ENCODE measurements at regions not wholly inside any gene's neighbourhood (a gene's known extent, or its start where the extent isn't known, plus 50 kb on each side); places are given as distances from the start of the nearest gene placed in this dataset.

DNA sequence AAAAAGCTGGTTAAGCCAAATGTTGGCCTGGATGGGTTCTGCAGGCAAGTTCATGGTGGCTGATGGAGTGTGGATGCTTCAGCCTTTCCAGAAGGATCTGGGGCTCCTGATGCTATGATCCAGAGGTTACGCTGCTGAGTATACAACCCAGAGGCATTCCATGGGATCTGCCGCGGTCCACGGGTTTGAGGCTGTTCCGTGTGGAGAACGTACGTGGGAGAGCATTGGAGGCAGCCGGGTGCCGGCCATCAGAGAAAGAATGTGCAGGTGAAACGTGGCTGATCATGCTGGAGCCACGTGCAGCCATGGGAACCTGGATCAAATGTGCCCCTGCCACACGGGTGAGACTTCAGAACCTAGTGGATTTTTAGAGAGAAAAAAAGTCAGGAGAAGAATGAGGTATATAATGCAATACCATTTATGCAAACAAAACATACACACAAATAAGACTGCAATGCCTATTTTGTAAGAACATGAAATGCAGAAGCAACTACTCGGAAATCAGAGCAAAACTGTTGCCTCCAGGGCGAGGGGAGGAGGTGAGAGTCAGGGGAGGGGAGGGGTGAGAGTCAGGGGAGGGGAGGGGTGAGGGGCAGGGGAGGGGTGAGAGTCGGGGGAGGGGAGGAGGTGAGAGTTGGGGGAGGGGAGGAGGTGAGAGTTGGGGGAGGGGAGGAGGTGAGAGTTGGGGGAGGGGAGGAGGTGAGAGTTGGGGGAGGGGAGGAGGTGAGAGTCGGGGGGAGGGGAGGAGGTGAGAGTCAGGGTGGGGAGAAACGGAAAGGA, 116.5 kb upstream of the C1orf174 start:
- no peak for DNase-seq (ENCODE audit: low spot score)

DNA sequence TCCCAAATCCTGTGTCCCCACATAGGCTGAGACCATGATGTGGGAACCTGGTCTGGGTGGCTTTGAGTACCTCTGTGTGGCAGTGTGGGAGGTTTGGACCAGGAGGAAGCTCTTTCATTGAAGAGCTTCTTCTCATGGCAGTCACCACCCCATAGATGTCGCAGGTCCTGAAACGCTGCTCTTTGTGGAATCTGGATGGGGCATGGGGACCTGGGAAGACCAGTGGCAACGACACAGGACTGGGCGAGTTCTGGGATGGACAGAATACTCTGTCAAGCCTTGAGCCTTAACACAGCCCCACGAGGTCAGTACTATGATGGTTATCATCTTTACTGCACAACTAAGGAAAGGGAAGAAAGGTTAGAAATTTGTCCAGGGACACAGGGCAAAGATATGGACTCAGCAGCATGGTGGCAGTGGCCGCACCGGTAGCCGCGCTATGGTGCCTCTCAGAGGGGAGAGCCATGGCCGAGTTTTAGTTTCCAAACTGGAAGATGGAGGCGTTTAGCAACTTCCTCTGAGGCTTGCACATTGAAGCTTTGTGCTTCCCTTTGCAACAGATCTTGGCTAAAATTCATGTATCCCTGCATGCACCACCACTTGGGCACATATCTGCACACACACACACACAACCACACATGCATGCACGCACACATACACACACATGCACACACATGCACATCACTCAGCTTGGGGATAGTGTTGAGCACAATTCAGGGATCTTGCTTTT, 117.7 kb upstream of the C1orf174 start:
- DNase-seq (ENCODE audit: low spot score), result no peak

DNA sequence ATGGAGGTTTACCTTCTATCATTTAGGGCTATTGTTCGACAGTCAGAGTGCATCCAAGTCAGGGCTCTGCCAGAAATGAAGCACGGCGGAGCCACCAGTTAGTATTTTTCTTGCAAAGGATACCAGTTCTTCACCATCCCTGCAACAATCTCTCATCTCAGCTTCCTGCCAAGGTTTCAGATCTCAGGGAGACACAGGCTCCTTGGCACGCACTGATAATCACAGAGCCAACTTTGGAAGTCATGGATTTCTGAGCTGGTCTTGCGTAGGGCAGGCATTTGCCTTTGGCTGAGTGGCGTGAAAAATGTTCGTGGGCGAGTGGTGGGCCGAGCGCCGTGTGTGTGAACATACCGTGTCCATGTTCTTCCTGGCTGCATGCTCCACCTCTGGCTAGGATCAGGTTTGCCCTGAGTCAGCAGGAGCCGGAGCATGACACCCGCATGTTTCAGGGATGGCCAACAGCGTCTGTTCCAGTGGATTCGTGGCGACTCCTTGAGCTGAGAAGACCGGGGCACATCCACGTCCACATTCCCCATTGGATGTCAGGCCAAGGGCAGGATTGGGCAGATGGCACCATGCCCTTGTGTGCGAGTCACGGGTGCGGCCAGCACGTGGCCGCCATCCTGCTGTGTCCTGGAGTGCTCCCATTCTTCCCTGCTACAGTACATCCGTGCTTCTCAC, 118.5 kb upstream of the C1orf174 start:
- DNase-seq (ENCODE audit: low spot score), result no peak

DNA sequence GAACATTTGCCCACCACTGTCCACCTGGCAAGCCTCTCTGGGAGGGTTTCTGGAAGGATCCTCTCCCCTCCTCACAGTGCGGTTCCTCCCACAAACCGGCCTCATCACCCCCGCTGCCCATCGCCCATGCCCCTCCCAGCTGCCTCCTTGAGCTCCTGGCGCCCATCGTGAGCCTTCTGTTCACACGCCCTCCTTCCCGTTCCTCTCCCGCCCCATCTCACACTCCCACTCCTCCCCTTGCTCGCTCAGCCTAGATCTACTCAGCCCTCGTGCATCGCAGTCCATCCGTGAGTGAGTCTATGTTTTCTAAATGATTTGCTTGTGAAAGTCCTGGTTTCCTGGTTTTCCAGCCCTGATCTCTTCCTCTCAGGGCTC, 119.1 kb upstream of the C1orf174 start:
- DNase-seq (ENCODE audit: low spot score), result no peak

DNA sequence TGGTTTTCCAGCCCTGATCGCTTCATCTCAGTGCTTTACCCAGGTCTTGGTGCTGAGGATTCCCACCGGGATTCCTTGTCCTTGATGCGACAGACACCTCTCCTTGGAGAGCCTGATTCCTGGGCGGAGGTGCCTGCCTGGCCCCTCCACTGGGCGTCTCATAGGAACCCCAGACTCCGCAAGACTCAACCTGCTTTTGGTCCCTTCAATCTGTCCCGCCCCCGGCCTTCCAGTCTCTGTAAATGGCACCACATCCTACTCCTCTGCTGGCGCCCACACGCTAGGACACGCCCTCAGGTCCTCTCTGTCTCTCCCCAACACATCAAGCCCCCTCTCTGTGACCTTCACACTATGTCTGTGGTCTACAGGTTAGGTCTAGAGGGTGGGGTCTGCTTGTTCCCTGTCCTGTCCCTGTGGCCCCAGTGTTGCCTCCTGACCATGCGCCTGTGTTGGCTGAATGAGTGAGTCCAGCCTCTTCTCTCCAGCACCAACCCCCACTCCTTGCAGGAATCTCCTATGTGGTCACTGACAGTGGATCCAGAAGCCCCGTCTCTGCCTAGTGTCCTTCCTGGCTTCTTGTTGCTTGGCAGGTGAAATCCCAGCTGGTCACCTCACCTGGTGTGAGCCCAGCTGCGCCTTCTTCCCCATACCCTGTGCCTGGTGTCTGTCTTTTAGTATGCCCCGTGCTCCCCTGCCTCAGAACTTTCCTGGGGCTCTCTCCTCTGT, 119.7 kb upstream of the C1orf174 start:
- no peak for DNase-seq (ENCODE audit: low spot score)

DNA sequence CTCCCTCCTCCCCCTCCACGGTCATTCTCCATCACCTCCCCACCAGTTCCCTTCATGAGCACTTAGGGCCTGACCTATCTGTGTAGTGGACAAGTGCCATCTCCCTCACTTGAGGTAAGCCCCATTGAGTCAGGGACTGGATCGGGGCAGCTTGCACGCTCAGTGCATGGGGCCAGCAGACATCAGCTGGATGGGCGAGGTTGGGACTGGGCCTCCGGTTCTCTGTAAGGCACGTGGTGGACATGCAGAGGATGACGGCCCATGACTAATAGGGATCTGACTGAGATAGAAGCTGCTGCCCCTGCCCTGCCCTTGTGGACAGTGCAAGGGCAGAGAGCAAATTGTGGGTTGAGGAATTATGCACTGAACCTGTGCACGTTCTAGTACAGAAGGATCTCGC, 120.4 kb upstream of the C1orf174 start:
- no peak for DNase-seq (ENCODE audit: low spot score)

DNA sequence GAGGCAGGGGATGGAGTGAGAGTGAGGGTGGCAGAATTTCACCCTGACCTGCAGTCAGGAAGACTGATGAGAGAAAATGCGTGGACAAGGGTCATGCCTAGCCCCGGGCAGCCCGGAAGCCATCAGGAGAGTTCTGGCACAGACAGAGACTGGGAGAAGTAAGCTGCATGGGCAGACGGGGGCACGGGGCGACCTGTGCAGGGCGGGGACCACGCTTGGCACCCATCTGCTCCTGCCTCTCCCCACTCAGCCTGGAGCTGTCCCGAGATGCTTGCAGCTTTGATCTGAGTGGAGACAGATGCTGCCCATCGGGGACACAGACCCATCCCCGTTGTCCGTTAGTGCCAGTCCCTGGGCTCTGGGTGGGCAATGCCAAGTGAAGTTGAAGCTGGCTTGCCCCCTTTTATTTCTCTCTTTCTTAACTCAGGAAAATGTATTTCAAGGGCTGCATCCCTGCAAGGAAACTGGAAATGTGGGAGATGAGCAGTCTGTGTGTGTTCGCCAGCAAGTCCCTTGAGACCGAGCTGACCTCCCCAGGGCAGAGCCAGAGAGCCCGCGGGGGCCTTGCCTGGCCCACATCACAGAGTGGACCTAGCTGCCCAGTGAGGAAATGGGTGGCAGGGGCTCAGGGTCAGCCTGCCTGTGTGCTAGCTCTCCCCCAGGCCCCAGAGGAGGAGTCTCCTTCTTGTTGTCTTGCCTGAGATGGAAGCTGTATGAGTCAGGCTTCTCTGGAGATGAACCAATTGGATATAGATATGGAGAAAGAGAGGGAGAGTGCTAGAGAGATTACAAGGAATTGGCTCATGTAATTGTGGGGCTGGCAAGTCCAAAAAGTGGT, 121.3 kb upstream of the C1orf174 start:
- DNase-seq (ENCODE audit: low spot score), result no peak

DNA sequence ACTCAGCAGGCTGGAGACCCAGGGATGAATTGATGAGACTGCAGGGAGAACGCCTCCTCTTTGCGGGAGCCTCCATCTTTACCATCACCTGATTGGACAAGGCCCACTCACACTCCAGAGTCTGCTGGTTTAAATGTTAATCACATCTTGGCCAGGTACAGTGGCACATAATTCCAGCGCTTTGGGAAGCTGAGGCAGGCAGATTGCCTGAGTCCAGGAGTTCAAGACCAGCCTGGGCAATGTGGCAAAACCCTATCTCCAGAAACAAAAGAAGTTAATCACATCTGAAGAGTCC, 121.8 kb upstream of the C1orf174 start:
- no peak for DNase-seq (ENCODE audit: low spot score)

DNA sequence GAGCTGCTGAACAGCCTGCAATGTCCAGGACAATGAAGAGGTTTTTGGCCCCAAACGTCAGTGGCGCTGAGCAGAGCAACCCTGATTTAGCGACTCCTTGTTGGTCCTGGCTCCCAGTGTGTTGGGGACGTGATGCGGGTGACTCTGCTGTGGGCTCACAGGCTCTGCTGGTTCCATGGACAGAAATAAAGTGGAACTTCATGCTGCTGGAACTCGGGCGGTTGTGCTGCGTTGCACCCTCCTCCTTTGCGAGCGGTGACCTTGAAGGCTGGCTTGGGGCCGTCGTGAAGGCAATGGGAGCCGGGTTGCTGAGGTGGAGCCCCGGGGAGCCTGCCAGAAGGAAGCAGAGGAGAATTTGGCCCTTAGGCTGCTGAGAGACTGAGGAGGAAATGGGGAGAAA, 122.6 kb upstream of the C1orf174 start:
- no peak for DNase-seq (ENCODE audit: low spot score)

DNA sequence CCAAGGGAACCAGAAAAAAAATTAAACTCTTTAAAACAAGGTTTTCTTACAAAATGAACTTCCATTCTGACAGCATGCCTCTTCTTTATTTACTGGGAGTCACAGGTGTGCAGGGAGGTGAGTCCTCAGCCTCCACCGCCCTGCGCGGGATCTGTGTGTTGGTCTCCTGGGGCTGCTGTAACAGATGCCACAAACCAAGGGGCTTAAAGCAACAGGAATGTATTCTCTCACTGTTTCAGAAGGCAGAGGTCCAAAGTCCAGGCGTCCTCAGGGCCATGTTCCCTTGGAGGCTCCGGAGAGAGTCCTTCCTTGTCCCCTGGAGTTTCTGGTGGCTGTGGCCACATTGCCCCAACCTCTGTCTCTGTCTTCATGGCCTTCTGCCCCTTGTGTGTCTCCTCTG, 123.6 kb upstream of the C1orf174 start:
- DNase-seq (ENCODE audit: low spot score), result no peak

DNA sequence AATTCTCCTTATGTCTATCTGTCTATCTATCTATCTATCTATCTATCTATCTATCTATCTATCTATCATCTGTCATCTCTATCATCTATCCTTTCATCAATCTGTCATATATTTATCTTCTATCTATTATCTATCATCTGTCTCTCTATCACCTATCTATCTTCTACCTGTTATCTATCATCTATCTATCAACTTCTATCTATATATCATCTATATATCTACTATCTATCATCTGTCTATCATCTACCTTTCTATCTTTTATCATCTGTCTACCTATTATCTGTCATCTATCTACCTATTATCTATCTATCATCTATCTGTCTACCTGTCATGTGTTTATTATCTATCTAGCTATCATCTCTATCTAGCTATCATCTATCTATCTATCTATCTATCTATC, 124.7 kb upstream of the C1orf174 start:
- DNase-seq (ENCODE audit: low spot score), result no peak

DNA sequence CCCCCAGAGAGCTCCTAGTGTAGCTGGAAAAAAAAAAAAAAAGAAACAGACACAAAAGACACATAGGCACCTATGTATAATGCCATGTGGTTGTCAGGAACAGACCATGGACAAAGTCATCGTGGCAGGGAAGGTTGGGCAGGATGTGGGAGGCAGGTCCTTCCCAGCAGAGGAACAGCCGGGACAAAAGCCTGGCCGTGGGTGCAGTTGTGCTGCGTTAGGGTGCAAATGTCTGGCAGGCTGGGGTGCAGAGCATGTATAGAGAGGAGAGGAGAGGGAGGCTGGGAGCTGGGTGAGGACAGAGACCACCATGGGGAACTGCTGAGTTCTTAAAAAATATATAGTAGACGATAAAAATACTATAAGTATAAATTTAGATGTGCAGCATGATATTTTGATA, 125.7 kb upstream of the C1orf174 start:
- DNase-seq (ENCODE audit: low spot score), result no peak

DNA sequence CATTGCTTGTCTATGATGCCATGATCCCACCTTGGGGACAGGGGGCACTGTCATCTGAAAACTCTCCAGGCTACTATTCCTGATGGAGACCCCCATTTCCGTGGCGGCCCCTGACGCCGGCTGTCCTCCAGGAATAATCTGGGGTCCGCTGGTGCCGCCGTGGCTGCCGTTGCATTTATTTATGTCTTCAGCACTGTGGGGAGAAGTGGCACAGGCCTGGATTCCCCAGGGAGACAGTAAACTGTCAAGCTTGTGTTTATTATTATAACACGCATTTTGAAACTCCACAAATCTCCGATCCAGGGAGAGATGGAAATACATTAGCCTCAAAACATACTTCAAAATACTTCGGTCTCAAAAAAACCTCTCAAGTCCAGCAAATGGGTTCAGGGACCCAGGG, 126.9 kb upstream of the C1orf174 start:
- DNase-seq (ENCODE audit: low spot score), result no peak

DNA sequence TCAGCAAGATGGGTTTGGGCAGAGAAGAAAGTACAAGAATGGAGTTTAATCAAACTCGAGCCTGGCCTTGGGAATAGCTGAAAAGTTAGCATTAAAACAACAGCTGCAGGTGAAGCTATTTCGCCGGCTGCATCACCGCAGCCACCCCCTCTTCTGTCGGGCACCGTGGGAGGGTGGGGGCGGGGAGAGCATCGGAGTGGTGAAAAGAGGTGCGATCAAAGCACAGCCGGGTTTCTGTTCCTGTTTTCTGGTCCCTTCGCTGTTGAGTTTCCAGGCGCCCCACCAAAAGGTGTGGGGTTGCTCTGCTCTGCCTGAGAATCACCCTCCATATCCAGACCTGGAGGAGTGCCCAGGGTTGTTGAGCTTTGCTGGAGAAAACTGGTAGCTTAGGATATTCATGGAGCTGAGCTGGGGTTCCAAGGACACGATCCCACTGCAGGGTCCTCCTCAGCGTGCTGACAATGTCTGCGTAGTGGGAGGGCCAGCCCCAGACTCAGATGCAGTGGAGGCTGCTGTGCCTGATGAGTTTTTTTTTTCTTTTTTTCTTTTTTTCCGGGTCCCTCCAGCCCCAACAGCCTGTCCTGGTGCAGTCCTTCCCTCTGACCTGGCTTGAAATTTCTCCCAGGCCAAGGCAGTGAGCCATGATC, 127.5 kb upstream of the C1orf174 start:
- no peak for DNase-seq (ENCODE audit: low spot score)

DNA sequence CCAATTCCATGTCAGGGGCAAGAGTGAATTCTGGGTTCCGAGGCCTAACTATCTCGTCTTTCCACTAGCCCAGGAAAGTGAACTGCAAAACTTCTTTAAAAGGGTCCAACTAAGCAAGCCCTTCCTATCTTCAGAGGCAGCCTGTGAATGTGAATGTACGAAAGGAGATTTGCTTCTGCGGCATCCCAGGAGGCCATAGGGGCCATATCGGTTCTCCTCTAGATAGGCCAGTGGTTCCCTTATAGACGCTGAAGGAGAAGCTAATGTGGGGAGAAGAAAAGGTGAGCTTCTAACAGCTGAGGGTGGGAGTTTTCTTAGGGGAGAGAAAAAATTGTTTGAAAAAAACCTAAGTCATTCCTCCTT, 128.0 kb upstream of the C1orf174 start:
- no peak for DNase-seq (ENCODE audit: low spot score)

DNA sequence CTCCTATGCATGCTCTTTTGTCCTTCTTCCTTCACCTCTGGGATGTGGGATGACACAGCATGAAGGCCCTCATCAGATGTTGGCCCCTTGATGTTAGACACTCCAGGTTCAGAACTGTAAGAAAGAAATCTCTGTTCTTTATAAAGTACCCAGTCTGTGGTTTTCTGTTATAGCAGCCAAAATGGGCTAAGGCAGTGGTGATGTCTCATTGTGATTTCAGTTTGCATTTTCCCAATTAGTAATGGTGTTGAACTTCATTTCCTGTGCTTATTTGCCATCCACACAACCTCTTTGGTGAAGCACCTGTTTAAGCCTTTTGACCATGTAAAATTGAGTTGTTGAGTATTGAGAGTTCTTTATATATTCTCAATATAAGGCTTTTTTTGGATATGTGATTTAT, 129.3 kb upstream of the C1orf174 start:
- no peak for DNase-seq (ENCODE audit: low spot score)

DNA sequence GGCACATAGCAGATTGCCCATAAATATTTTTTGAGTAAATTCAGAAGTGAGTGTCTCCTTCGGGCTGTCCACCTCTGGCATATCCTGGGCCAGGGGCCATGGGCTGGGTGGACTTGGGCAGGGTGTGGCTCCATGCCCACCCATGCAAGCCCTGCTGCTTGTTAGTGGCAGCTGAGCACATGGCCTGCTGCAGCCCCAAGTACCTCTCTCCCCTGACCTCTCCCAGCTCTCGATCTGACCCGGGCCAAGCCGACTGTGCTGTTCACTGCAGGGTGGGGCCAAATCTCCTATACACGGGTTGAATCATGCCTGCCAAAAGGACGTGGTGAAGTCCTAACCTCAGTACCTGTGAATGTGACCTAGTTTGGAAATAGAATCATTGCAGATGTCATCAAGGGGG, 132.5 kb upstream of the C1orf174 start:
- DNase-seq (ENCODE audit: low spot score), result no peak

DNA sequence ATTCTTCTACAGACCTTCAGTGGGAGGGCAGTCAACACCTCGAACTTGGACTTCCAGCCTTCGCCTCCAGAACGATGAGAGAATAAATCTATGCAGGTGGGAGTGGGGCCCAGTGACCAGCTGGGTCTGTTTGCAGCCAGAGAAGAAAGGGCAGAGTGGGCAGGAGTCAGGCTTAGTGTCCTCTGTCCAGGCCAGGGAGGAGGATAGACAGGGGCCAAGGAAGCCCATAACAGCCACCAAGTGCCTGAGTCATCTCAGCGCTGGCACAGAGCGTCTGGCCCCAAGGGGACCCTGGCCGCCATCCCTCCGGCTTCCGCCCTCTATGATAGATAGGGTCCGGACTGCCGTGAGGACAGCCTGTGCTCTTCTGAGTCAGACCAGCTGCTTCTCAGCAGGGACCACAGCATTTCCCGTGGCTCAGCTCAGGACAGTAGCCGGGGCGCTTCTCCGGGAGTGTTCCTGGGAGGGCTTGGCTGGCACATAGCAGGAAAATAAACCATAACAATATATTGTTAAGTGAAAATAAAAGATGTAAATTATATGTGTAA, 133.1 kb upstream of the C1orf174 start:
- DNase-seq (ENCODE audit: low spot score), result no peak

DNA sequence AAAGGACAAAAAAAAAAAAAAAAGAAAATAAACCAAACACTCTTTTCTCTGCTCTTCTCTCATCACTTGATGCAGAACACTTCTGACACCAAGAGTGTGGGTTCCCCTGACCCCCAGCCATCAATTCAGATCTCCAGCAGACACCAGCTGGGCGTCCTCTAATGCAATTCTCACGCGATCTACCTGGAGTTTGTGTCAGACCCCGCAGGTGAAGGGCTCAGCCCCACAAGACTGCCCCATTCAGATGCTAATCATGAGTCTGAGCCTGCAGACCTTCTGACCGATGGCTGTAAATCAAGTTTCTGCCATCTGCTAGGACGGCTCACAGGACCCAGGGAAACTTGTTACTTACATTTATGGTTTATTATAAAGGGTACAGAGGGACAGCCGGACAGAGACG, 133.6 kb upstream of the C1orf174 start:
- no peak for DNase-seq (ENCODE audit: low spot score)

DNA sequence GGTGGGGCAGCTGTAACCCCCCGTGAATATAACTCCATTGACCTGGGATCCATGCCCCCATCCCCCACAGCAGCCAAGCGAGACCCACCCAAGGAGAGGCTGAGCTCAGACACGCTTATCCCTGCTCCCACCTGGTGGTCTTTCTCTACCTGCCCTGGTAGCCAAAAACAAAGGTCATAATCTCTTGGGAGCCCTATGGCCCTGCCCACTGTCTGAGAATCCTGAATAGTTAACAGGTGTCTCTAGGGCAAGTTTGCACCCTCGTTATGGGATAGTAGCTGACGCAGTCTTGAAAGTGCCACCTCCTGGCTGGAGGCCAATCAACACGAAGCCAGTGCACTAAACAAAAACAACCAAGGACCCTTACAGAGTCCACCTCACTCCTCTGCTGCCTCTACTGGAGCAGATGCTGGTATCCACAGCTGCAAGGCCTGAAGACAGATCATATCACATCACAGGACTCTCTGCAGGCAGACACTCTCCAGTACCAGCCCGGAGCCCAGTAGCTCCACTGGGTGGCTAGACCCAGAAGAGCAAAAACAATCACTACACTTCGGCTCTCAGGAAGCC, 134.3 kb upstream of the C1orf174 start:
- DNase-seq (ENCODE audit: low spot score), result no peak

DNA sequence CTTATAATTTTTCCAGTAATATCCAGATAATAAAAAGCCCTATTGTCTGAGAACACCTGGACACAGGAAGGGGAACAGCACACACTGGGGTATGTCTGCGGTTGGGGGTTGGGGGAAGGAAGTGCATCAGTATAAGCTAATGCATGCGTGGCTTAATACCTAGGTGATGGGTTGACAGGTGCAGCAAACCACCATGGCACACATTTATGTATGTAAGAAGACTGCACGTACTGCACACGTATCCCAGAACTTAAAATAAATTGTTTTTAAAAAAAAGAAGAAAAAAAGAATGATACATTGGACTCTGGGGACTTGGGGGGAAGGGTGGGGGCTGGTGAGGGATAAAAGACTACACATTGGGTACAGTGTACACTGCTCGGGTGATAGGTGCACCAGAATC, 144.9 kb upstream of the C1orf174 start:
- no peak for DNase-seq (ENCODE audit: low spot score)

All from CD4-positive, alpha-beta T cell treated with Interleukin-2 at 100 ng/mL for 4 hours (primary cell).